GM18868 (cell line): ENCODE measurements at regions not wholly inside any gene's neighbourhood (a gene's known extent, or its start where the extent isn't known, plus 50 kb on each side); places are given as distances from the start of the nearest gene placed in this dataset.
"Not testable (repeated sequence)": the region's sequence is repeated elsewhere in the genome, so short reads cannot be mapped to it uniquely, and the experiment has no call there.

Experiments used
- ATAC-seq: cut with Tn5 transposase; IDR thresholded peaks from one replicate; pipeline ENCODE4 v1.9.1; 2021; ENCODE audit warnings: mild to moderate bottlenecking, moderate library complexity; ENCODE audit not compliant: unreplicated experiment

DNA sequence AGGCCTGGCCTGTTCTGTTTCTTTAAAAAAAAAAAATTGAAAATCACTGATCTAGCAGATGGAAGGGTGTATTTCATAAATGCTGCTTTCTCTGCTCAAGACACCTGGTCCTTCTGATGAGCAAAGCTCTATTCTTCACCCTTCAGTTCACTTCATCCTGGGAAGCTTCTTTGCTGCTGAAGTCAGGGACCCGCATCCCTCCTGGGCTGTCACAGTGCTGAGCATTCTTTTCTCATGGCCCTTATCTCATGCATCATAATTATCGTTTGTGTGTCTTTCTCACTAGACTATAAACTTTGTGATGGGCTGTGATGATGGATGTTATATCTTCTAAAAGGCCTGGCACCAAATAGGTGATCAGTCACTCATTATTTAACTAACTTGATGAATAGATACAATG lies 461.0 kb downstream of the GADD45G start:
- no peak for ATAC-seq

DNA sequence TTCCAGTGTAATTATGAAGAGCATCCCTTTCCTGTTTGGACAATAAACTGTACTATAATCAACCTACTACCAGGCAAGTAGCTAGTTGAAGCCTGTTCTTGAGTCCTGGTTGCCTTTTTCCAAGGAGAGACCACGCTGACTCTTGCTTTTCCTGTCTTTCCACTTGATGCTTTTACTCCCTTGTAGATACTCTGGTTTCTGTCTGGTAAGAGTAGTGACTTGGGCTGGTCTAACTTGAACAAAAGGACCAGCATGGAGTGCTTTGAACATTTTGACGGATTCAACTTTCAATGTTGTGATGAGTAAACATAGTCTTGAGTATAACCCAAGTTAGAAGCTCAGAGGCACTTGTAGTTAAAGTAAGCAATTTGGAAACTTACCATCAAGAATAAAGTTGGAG lies 464.3 kb downstream of the GADD45G start:
- no peak for ATAC-seq

DNA sequence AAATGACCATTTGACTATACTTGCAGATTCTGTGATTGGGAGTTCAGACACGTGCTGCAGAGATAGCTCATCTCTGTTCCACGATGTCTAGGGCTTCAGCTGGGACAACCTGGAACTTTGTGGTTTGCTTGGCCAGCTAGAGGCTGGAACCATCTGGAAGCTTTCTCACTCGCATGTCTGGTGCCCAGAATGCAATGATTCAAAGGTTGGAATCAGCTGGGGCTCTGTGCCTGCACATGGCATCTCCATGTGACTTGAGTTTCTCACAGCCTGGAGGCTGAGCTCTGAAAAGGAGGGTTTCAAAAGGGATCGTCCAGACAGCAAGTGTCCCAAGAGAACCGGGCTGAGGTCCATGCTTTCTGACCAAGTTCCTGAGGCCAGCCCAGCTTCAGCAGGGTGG lies 465.2 kb downstream of the GADD45G start:
- no peak for ATAC-seq

DNA sequence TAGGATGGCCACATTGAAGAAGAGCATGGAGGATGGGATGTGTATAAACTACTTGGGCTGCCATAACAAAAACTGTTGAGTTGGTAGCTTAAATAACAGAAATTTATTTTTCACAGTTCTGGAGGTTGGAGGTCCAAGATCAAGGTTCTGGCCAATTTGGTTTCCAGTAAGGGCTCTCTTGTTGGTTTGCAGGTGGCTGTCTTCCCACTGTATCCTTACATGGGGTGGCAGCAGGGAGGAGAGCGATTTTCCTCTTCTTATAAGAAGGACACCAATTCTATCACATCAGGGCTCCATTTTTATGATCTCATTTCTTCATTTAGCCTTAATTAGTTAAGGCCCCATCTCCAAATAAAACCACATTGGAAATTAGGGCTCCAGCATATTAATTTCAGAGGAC lies 465.7 kb downstream of the GADD45G start:
- no peak for ATAC-seq

DNA sequence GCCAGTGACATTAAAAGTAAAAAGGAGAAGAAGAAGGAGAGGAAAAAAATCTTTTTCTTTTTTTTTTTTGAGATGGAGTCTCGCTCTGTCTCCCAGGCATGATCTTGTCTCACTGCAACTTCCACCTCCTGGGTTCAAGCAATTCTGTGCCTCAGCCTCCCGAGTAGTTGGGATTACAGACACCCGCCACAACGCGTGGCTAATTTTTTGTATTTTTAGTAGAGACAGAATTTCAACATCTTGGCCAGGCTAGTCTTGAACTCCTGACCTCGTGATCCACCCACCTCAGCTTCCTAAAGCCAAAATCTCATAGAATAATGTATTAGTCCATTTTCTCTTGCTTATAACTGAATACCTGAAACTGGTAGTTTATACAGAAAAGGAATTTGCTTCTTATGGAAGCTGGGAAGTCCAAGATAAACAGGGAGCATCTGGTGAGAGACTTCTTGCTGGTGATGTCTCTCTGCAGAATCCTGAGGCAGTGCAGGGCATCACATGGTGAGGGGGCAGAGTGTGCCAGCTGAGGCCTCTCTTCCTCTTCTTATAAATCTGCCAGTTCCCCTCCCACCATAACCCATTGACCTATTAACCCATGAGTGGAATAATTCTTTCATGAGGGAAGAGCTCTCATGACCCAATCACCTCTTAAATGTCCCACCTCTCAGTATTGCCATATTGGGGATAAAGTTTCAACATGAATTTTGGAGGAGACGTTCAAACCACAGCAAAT lies 466.3 kb downstream of the GADD45G start:
- ATAC-seq: no peak

DNA sequence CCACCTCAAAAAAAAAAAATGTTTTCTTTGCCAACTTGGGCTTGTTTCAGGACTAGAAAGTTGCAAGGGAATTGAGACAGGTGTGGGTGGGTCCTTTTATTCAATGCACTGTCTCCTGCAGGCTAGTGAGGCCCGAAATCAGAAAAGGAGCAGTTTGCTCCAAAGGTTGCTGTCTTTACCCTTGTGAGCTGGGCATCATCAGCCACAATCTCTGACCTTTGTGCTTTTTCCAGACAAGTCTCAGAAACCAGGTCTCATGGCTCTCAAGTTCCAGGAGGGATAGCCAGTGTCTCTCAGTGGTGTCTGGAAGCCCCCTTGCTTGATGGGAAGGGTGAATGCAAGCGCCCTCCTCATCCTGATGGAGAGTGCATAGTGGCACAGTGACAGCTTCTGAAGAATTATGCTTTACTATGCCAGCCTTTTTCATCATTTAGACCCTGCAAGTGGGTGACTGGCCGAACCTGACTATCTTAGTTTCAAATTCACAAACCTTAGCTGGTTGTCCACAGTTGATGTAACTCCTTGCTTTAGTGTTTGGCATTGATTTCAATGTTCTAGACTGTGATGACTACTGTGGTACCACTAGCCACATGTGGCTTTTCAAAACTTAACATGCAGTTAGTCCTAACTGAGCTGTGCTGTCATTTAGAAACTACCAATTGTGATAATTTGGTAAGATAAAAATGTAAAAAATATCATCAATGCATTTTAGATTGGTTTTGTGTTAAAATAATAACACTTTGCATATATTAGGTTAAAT lies 468.6 kb downstream of the GADD45G start:
- ATAC-seq: no peak

DNA sequence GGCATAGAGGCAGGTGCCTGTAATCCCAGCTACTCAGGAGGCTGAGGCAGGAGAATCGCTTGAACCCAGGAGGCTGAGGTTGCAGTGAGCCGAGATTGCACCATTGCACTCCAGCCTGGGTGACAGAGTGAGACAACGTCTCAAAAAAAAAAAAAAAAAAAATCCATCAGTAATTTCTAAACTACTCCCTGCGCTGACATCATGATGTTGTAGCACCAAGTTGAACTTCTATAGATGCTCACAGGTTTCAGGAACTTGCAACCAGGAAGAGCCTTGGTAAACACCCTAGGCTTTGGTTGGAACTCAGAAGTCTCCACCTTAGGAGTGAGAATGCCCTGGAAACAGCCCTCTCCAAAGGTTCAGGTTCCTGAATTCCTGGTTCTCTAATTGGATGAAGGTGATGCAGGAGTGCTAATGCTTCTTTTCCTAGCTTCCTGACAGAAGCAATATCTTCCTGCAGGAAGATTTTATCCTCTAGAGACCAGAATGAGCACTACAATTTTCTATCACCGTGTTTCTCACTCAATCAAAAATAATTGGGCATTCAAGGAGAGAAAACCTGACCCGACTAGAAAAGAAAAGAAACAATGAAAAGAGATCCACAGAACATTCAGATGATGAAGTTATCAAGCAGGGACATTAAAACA lies 469.6 kb downstream of the GADD45G start:
- ATAC-seq: no peak

DNA sequence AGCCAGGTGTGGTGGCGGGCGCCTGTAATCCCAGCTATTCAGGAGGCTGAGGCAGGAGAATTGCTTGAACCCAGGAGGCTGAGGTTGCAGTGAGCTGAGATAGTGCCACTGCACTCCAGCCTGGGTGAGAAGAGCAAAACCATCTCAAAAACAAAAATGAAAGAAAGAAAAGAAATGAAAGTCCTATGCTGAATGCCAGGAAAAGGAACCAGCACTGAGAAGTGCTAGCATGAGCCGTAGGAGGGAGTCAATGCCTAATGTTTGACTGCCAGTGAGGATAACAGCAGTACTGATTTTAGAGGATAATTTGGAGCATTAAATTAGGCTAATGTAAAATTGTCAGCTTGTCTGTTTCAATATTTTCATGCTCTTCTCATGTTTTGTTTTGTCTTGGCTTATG lies 472.8 kb downstream of the GADD45G start:
- not testable (repeated sequence) for ATAC-seq

DNA sequence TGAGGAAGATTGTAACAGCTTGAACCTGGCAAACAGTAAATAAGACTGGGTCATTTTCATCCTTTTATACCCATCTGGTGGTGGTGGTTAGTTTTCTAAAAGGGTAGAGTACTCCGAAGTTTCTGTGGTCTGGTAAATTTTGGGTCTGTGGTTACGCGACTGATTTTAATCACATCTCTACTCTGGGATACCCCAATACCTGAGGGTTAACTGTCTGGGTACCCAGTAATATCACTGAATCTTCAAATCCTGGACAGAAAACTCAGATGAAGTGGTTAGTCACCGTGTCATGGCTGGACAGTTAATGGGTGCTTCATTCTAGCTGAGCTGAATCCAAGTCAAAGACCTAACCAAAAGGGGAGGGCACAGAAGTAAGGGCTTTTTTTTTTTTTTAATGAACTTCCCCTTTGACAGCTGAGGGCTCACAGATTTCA lies 474.2 kb downstream of the GADD45G start:
- ATAC-seq: peak; percentile 69

DNA sequence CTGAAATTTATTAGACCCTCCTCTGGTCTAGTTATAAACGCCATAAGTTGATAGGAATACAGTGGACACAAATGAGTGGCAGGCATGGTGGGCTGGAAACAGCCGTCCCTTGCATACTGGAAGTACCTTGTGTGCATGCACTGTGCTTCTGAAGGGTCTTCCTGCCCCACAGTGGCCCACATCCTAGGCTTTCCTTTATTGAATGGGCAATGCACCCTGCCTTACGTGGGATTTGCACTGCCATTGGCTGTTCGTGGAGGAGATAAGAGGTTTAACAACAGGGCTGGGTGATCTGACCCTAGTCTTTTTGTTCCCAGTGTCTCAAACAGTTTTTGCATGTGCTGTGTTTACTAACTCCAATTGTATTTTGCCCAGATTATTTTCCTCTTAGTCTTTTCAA lies 480.8 kb downstream of the GADD45G start:
- no peak for ATAC-seq

DNA sequence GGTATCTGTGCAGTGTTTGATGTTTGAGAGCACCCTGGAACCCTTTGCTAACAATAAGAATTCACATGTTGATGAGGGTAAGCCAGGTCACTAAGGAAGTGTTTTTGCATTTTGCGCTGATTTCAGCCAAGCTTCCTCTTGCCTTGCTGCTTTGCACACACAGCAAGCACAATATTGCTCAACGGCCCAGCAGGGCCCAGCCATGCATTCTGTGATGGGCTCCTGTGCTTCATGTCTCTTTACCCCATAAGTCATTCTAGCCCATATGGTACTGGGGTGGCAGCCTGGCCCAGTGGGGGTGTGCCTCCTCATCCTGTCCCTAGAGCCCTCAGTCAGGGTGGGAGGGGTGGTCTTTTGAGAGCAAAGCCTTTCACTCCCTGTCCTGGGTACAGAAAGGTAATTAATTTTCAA lies 481.3 kb downstream of the GADD45G start:
- ATAC-seq: no peak

DNA sequence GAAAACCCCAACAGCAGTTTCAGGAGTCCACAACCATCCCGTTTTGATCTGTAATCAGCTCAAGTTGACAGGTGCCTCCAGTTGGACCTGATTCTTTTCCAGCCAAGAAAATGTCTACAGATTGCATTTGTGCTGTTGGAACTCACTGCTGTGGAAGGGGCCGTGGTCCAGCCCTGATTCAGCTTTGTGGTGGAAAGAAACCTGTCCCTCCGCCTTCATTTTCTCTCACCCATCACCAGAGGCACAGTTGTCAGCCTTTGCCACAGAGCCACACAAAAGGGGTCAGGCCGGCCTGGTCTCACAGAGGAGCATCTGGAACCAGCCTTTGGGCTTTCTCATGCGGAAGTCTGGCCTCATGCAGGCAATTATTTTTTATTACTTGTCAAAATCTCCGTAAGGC lies 483.6 kb downstream of the GADD45G start:
- ATAC-seq: no peak

DNA sequence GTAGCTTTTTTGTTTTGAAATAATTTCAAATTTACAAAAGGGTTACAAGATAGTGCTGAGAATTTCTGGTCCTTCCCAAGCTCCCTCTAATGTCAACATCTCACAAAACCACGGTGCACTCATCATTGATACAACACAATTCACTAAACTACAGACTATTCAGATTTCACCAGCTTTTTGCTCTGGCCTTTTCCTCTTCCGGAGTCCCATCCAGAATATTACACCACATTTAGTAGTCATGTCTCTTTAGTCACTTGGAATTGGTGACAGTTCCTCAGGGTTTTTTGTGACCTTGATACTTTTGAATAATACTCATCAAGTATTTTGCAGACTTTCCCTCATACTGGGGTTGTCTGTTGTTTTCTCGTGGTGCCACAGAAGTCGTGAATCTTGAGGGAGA lies 484.0 kb downstream of the GADD45G start:
- ATAC-seq: no peak

DNA sequence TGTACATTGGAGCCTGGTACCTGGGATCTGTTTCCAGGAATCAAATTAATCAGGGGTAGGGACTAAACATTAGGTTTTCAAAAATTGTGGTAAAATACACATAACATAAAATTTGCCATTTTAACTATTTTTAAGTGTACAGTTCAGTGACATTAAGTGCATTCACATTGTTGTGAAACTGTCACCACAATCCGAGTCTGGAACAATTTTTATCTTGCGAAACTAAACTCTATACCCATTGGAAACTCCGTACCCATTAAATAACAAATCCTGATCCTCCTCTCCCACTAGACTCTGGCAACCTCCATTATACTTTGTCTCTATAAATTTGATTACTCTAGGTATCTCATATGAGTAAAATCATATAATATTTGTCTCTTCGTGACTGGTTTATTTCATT lies 486.2 kb downstream of the GADD45G start:
- ATAC-seq: no peak

DNA sequence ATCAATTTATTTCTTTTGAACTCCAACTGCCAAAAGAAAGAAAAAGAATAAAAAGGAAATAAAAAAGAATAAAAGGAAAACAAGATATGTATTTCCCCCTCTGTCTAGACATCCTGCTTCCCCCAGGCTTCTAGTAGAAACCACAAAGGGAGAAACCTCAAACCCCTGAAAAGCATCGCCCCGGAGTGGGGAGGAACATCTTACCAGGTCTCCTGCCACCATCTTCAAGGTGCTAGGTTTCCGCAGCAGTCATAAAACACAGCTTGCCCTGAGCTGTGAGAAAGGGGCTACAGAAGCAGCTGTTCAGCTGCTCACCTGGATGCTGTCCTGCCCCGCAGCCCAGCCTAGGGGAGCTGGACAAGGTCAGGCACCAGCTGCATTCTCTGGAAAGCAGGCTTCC lies 487.7 kb downstream of the GADD45G start:
- no peak for ATAC-seq

DNA sequence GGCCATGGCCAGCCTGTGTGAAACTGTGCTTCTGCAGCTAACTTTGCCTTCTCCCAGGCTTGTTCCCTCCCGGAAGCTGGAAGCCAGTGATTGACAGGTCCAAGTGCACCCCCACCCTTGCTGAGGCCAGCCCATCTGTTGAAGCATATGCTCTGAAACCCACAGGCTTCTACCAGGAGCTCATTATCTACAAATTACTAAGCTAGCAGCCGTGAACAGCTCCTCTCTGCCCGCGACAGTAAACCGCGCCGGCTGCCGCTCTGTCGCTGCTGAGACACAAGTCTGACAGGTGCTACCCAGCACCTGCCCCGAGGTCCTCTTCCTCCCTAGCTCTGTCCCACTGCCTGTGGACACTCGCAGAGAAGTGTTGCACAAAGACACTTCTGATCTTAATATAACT lies 490.9 kb downstream of the GADD45G start:
- peak; percentile 71 for ATAC-seq

DNA sequence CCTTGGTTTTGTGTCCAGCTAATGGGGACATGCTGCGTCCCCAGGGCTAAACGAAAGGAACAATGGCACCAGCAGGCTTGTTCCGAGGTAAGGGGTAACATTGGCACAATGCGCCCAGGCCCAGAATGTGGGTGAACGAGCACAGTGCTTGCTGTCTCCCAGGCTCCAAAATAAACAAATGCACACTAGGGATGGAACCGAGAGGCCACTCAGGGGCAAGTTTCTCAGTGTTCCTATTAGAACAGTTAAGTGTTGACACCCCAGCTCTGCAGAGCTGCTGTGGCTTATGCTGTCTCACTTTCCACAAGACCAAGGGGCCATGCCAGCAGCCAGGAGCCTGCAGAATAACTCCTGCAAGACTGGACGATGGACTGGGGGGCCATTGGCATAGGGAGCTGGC lies 492.4 kb downstream of the GADD45G start:
- no peak for ATAC-seq

DNA sequence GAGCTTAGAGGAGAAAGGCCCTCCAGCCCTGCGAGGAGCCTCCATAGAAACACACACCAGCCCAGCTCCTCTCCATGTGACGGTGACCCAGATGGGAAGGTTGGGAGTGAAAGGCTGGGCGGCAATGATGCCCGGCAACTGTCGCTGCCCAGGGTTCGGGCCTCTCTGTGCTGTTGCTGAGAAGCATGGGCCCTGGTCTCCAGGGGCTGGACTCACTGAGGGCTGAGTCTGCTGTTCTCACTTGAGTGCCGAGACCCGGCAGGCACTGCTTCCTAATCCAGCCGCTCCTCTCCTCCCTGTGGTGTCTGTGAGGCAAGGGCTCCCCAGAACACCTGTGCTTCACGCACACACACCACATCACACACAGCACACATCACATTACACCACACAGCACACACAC lies 493.6 kb downstream of the GADD45G start:
- no peak for ATAC-seq

DNA sequence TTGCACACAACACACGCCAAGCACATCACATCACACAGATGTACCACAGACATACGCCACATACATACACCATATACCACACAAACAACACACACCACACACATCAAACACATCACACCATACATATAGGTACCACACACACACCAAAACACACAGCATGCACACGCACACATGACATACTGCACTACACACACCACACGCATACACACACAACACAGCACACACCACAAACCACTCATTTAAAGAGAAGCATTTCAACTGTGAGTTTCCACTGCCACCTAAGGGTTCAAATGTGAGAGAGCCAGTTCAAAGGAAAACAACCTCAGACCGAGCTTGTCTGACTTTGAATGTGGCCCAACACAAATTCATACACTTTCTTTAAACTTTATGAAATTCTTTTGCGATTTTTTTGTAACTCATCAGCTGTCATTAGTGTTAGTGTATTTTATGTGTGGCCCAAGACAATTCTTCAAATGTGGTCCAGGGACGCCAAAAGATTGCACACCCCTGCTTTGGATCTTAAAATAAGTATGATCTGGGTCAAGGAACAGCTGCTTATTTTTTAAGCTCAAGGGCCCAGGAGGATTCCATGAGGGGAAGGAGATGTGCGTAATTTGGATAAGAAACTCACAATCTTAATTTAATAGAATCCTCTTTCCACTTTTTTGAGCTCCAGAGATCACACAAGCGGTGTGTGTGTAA lies 494.6 kb downstream of the GADD45G start:
- no peak for ATAC-seq

DNA sequence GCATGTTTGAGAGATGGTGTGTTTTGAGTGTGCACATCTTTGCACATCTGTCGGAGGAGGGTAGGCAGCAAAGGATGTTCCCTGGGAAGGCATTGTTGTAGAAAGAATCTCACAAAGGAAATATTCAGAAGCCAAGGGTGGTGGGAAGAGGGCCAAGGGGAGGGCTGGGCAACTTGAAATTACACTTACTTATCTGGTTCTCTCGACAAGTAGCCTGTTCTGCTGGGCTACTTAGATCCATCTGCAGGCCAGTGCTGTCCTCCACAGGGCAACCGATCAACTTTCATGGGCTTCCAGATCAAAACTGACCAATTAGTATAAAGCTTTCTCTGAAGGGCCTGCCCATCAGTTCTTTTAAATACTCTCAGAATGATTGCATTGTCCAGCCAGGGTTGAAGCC lies 495.2 kb downstream of the GADD45G start:
- ATAC-seq: no peak

DNA sequence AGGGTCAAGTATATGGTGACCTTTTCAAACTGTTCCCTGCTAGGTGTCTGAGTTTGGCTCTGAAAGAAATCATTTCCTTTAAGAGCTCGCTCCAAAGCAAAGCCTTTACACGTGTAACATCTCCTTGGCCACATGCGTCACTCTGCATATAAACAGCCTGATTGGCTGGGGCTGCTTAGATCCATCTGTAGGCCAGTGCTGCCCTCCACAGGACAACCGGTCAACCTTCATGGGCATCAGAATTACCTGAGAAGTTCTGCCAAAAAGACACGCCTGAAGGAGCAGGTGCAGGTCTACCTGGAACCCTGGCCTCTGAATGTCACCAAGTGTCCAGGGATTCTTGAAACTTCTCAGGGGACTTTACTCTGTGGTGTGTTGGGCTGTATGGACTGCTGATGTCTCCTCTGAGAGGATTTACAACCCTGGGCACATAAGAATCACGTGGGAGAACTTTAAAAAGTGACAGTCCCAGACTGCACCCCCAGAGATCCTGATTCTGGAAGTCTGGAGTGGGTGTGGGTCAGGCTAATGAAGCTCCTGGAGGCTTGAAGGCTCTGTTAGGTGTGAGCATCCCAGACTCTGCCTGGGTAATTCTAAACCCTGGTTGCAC lies 497.6 kb downstream of the GADD45G start:
- peak; percentile 99 for ATAC-seq
